Endothelial cell of umbilical vein (primary cell): ENCODE measurements at regions not wholly inside any gene's neighbourhood (a gene's known extent, or its start where the extent isn't known, plus 50 kb on each side); places are given as distances from the start of the nearest gene placed in this dataset.

Experiments
- CTCF ChIP-seq, 2 donors: IDR thresholded peaks; 1 replicate in 1 of 2; 2 replicates in 1 of 2; pipeline ENCODE4 v1.5.1; 2011; ENCODE audit warnings: low read length in 2 of 2, mild to moderate bottlenecking in 2 of 2, moderate library complexity in 2 of 2, control low read depth in 1 of 2, inconsistent platforms in 1 of 2, low read depth in 1 of 2; ENCODE audit not compliant: insufficient read depth in 1 of 2; ENCODE audit errors: extremely low read depth in 1 of 2
- EZH2 ChIP-seq: IDR thresholded peaks from 2 replicates; pipeline ENCODE4 v1.6.1; 2012; ENCODE audit warnings: borderline replicate concordance, low read depth, mild to moderate bottlenecking, moderate library complexity, low read length, inconsistent platforms; ENCODE audit not compliant: severe bottlenecking
- FOS ChIP-seq: IDR thresholded peaks from 2 replicates; pipeline ENCODE4 v1.6.1; 2011; ENCODE audit warnings: mild to moderate bottlenecking, low read length, moderate library complexity, borderline replicate concordance; ENCODE audit not compliant: insufficient read depth
- JUN ChIP-seq: IDR thresholded peaks from 2 replicates; pipeline ENCODE4 v1.6.1; 2011; ENCODE audit warnings: borderline replicate concordance, low read depth; ENCODE audit not compliant: insufficient read length, insufficient read depth
- POLR2A ChIP-seq: IDR thresholded peaks from 2 replicates; pipeline ENCODE4 v1.6.1; 2012; ENCODE audit warnings: low read depth, mild to moderate bottlenecking, control low read depth, low read length
- POLR2AphosphoS5 ChIP-seq: IDR thresholded peaks from 2 replicates; pipeline ENCODE4 v1.6.1; 2012; ENCODE audit warnings: low read depth, mild to moderate bottlenecking, control low read depth, low read length, moderate library complexity; ENCODE audit not compliant: insufficient read depth

DNA sequence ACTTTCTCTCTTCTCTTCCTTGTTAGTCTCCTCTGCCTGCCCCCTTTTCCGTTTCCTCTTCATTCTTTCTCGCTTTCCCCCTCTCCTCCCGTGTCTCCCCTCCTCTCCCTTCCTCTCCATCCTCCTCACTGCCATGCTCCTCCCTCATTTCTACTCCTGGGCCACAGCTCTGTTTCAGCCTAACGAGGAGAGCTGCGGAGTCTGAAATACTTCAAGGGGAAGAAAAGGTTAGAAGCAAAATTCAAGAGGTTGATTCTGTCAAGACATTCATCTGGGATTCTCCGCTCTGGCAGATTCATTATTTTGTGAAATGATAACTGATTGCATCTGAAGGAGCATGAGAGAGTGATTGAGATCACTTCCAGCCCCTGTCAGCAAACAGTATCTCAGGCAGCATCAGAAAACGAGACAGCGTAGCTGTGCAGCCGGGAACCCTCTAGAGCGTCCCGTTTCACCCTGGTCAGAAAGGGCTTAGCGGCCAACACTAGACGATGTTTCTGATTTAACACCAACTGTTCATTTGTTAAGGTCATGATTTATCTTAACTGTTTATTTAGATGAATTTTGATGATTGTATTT lies 279.3 kb upstream of the B3GAT1 start:
- TF ChIP-seq POLR2A: no peak
- no peak for TF ChIP-seq CTCF (IDR thresholded peaks at IDR 0.05; ENCODE audit: extremely low read depth in 1 of 2, insufficient read depth in 1 of 2, low read depth in 1 of 2, low read length in 2 of 2)
- no peak for TF ChIP-seq JUN
- TF ChIP-seq EZH2: no peak
- TF ChIP-seq POLR2AphosphoS5: no peak
- no peak for TF ChIP-seq FOS
